22Rv1 (cell line): ENCODE measurements at regions not wholly inside any gene's neighbourhood (a gene's known extent, or its start where the extent isn't known, plus 50 kb on each side); places are given as distances from the start of the nearest gene placed in this dataset.

ENCODE experiments used
- ZFX ChIP-seq: fragments of 450-650 bp; IDR thresholded peaks from 2 replicates; pipeline ENCODE4 v1.6.1; 2017; ENCODE audit warnings: antibody characterized with exemption, borderline replicate concordance
- TF ChIP-seq, protein P1 (sequence below): fragments of 450-650 bp; IDR thresholded peaks from 2 replicates; pipeline ENCODE4 v1.5.1; 2017; ENCODE audit warnings: mild to moderate bottlenecking

DNA sequence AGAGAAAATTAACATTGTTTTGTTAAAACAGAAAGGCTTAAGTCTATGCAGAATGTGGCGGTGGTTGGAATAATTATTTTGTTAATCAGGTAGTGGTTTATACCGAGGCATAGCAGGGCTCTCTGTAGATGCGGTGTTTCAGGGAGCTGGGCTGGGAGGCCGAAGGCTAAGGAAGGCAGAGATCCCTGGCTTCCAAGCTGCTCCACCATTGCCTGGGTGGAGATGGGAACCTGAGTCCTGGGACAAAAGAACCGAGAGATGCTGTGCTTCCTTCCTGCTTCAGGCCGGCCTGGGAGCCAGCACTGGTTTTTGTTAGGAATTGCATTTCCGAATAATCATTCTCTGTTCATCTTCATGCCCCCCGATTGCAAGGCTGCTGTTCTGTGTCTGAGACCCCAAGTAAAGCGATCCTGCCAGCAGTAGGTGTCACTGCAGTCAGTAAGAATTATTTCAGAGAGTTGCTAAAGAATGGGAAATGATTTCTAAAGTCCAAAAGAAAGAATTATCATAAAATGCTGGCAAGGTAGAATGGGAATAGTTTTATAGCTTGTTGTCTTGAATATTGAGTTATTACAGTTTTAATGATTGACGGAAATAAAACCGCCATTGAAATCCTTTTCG lies 824.9 kb downstream of the GALR1 start:
- TF ChIP-seq, protein P1, sequence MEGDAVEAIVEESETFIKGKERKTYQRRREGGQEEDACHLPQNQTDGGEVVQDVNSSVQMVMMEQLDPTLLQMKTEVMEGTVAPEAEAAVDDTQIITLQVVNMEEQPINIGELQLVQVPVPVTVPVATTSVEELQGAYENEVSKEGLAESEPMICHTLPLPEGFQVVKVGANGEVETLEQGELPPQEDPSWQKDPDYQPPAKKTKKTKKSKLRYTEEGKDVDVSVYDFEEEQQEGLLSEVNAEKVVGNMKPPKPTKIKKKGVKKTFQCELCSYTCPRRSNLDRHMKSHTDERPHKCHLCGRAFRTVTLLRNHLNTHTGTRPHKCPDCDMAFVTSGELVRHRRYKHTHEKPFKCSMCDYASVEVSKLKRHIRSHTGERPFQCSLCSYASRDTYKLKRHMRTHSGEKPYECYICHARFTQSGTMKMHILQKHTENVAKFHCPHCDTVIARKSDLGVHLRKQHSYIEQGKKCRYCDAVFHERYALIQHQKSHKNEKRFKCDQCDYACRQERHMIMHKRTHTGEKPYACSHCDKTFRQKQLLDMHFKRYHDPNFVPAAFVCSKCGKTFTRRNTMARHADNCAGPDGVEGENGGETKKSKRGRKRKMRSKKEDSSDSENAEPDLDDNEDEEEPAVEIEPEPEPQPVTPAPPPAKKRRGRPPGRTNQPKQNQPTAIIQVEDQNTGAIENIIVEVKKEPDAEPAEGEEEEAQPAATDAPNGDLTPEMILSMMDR: no peak
- no peak for TF ChIP-seq ZFX
